ENCODE measurements at regions not wholly inside any gene's neighbourhood (a gene's known extent, or its start where the extent isn't known, plus 50 kb on each side); places are given as distances from the start of the nearest gene placed in this dataset.

- DNase-seq (ENCODE audit: low read depth) = peak; percentile 81
Observed at GRCh38 chr6:139990856-139991465, 616.5 kb upstream of the CITED2 start.

- DNase-seq (ENCODE audit: low read depth) = no peak
Observed at GRCh38 chr6:139990026-139990686, 615.7 kb upstream of the CITED2 start.

GRCh38 chr6:139988685-139989084 lies 614.2 kb upstream of the CITED2 start:
- DNase-seq (ENCODE audit: low read depth) = no peak

- DNase-seq (ENCODE audit: low read depth) = no peak
Observed at GRCh38 chr6:139987091-139987490, 612.6 kb upstream of the CITED2 start.

- no peak for DNase-seq (ENCODE audit: low read depth)
Observed at GRCh38 chr6:139985236-139985815, 610.9 kb upstream of the CITED2 start.

GRCh38 chr6:139984317-139984716 lies 609.9 kb upstream of the CITED2 start:
- DNase-seq (ENCODE audit: low read depth) = no peak

- DNase-seq (ENCODE audit: low read depth) = peak; percentile 84
Observed at GRCh38 chr6:139983555-139984276, 609.3 kb upstream of the CITED2 start.

GRCh38 chr6:139982652-139983295 lies 608.3 kb upstream of the CITED2 start:
- peak; percentile 73 for DNase-seq (ENCODE audit: low read depth)

GRCh38 chr6:139982195-139982594 lies 607.7 kb upstream of the CITED2 start:
- DNase-seq (ENCODE audit: low read depth) = no peak

GRCh38 chr6:139981768-139982181 lies 607.3 kb upstream of the CITED2 start:
- peak; percentile 84 for DNase-seq (ENCODE audit: low read depth)

- no peak for DNase-seq (ENCODE audit: low read depth)
Observed at GRCh38 chr6:139981066-139981624, 606.7 kb upstream of the CITED2 start.

- peak; percentile 89 for DNase-seq (ENCODE audit: low read depth)
Observed at GRCh38 chr6:139980631-139981030, 606.2 kb upstream of the CITED2 start.

- no peak for DNase-seq (ENCODE audit: low read depth)
Observed at GRCh38 chr6:139979021-139979725, 604.7 kb upstream of the CITED2 start.

- DNase-seq (ENCODE audit: low read depth) = peak; percentile 86
Observed at GRCh38 chr6:139977887-139978332, 603.5 kb upstream of the CITED2 start.

- peak; percentile 97 for DNase-seq (ENCODE audit: low read depth)
Observed at GRCh38 chr6:139973669-139974344, 599.4 kb upstream of the CITED2 start.

- DNase-seq (ENCODE audit: low read depth) = no peak
Observed at GRCh38 chr6:139972116-139972515, 597.7 kb upstream of the CITED2 start.

GRCh38 chr6:139970591-139970991 lies 596.1 kb upstream of the CITED2 start:
- DNase-seq (ENCODE audit: low read depth) = peak; percentile 71

GRCh38 chr6:139967497-139967896 lies 593.0 kb upstream of the CITED2 start:
- peak; percentile 64 for DNase-seq (ENCODE audit: low read depth)

- DNase-seq (ENCODE audit: low read depth) = peak; percentile 64
Observed at GRCh38 chr6:139965393-139965792, 590.9 kb upstream of the CITED2 start.

- no peak for DNase-seq (ENCODE audit: low read depth)
Observed at GRCh38 chr6:139964737-139965136, 590.3 kb upstream of the CITED2 start.
